NCI-H446 (cell line): ENCODE measurements at regions not wholly inside any gene's neighbourhood (a gene's known extent, or its start where the extent isn't known, plus 50 kb on each side); places are given as distances from the start of the nearest gene placed in this dataset.

Source experiments
- DNase-seq, 2 experiments: peaks; one replicate each; lab custom pipeline; 2025; lab: John Stamatoyannopoulos, UW

- no peak for DNase-seq
Observed at GRCh38 chr6:88244721-88245120, 78.6 kb upstream of the CNR1 start.

- DNase-seq = peak; percentile 8 to 74
Observed at GRCh38 chr6:88238901-88239300, 72.8 kb upstream of the CNR1 start.

DNA sequence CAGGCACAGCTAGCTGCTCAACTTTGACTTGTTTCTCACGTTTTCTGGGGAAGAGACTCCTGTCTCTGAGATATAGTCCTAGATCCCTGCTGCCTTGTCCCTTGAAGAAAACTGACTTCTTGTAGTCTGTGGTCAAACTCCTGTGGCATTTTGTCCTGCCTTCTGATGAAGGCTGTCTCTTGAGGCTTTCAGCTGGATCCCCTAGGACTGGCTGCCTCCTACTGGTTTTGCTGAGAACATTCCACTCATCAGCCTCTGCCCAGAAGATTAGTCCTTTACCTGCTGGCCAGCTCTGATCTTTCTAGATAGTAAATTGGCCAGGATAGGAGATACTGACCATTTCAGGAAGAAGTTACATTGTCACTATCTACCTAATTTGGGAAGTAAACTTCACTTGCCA, 71.9 kb upstream of the CNR1 start:
- peak; percentile 31 to 60 for DNase-seq

DNA sequence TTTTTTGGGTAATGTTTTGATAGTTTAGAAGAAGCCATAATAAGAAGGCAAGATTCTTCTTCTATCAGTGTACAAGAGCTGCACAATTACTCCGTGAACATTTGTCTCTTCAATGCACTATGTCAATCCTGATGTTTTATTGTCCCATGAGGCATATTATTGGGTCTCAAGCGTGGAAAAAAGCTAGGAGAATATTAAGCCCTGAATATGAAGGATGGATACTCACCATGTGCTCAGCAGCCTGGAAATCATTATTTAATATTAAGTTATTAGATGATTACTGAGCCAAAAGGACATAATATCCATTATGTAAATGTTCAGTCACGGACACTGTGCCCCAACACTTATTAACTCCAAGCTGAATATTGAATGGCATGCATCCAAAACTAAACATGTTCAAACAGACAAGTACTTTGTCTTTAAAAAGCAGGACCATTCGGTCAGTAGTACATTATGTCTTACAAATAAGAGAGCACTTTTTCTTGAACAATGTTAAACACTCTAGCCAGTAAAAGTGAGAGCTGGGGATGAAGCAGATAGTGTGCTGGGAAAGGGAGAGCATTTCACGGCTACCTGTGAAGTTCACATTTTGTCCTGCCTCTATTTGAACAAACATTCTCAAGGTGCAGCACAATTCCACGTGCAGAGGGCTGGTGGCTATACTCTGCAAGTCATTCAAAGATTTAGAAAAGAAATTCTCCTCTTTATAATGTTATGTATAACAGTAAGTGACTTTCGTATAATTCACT, 70.6 kb upstream of the CNR1 start:
- no peak for DNase-seq

DNA sequence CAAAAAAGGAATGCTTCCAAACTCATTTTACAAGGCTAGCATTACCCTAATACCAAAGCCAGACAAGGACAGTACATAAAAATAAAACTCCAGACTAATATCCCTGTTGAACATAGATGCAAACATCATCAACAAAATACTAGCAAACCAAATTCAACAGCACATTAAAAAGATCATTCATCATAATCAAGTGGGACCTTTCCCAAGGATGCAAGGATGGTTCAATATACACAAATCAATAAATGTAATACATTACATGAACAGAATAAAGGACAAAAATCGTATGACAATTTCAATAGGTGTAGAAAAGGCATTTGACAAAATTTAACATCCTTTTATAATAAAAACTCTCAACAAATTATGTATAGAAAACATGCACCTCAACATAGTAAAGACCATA, 66.6 kb upstream of the CNR1 start:
- no peak for DNase-seq

GRCh38 chr6:88223298-88223697, 57.2 kb upstream of the CNR1 start:
- DNase-seq = no peak

- DNase-seq = no peak
Observed at GRCh38 chr6:88220493-88220892, 54.3 kb upstream of the CNR1 start.

DNA sequence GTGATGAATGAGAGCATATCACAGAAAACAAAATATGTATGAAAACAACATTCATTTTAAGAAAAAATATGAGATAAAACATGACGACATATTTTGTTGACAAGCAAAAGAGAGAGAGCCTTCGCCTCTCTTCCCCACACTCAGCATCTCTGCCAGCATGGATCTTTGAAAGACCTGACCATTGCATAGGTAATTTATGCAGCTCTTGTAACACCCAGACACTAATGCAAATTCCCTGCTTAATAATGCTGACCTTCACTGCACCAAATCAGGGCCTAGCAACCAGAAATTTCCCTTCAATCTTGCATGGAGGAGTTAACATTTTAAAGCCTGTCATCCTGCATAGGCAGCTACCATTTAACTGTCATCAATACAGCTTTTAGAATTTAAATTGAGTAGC, 50.0 kb upstream of the CNR1 start:
- no peak for DNase-seq
